AG04449 (cell line): ENCODE measurements at regions not wholly inside any gene's neighbourhood (a gene's known extent, or its start where the extent isn't known, plus 50 kb on each side); places are given as distances from the start of the nearest gene placed in this dataset.

Experiments
- CTCF ChIA-PET: fragments of 350-600 bp; formaldehyde crosslinking; extraction: SDS; loops from one replicate; lab custom pipeline; 2021; ENCODE audit warnings: antibody characterized with exemption; lab: Yijun Ruan, JAX
- POLR2A ChIA-PET: fragments of 400-600, 350-600 bp; formaldehyde crosslinking; extraction: SDS; loops from one replicate; lab custom pipeline; 2020; ENCODE audit warnings: antibody characterized with exemption, inconsistent platforms; lab: Yijun Ruan, JAX
- DNase-seq: peaks from one replicate; pipeline ENCODE4 v3.0.0-alpha.2; 2010; ENCODE audit warnings: low read depth, low spot score
- H3K4me3 ChIP-seq: 2 replicates; pipeline ENCODE4 v1.5.1; 2011; ENCODE audit warnings: low read depth, mild to moderate bottlenecking, control low read depth, low read length
- CTCF ChIP-seq: IDR thresholded peaks from one replicate; pipeline ENCODE4 v1.5.1; 2011; ENCODE audit warnings: mild to moderate bottlenecking, moderate library complexity, low read length, control low read depth, inconsistent platforms; ENCODE audit not compliant: insufficient read depth; ENCODE audit errors: missing control alignments

DNA sequence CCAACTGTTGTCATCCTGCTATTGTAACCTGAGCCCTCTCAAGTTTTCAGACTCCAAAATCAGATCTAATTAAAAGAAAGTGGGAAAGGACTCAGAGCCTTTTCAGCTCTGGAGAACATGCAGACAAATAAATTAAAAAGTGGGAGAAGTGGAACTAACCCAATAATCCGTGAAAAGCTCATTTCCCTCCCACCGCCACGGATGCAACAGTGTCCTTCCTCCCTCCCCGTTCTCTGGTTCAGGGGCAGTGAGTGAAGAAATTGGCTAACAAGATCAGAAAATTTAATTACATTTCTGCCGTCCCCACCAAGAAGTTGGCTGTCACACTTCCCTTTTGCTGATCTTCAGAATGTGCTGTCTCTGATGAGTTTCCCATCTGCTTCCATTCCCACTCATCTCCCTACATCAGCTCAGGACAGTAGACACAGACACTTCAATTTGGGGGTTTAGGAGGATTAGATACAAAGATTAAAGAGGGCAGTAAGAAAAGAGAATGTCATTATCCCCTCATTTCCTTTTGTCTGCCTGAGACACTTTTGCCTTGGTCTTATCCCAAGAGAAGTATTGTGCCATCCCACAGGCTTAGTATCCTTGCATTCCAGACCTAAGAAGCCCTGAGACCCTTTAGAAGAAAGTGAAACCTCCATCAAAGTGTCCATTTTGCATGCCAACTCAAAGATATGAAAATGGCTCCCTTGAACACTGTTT, 335.7 kb upstream of the PPP2R3A start:
- ChIA-PET POLR2A (no interaction called here), CTCF (no interaction called here)
- no peak for TF ChIP-seq CTCF
- DNase-seq: no peak
- no peak overlapping the region for H3K4me3 ChIP-seq

DNA sequence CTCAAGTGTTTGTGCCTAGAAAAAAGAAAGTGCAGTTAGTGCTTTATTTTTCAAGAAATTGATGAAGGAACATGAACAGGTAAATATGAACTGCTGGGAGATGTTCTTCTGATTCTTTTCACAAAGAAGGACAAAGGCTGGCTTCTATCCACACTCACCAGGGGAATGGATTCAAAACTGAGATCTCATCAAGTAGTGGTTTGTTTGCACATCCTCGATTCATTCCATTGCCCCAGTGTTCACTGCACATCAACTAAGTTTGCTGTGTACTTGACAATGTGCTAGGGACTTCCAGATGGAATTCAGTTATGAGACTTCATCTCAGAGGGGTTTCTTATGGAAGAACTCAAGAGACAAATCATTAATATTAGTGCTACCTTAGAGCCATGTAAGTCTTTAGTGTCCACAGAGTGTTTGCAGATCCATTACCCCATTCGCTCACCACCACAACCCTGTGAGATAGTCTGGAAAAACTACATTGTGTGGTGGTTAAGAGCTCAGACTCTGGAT, 332.9 kb upstream of the PPP2R3A start:
- no peak for TF ChIP-seq CTCF
- no peak overlapping the region for H3K4me3 ChIP-seq
- POLR2A ChIA-PET: no interaction called here
- DNase-seq: no peak
- CTCF ChIA-PET: no interaction called here

DNA sequence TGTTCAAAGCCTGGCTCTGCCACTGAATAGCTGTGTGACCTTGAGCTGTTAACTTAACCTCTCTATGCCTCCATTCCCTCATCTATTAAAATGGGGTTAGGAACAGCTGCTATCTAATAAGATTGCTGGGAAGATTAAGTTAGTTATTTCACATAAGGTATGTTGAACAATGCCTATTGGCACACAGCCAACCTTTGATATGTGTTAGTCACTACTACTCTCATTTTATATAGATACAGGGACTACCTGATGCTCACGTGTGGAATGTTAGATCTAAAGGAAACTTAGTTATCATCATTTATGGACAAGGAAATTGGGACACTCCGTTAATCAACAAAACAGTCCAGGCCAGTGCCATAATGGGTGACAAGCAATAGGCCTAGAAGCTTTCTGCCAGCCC, 332.4 kb upstream of the PPP2R3A start:
- H3K4me3 ChIP-seq: no peak overlapping the region
- no peak for DNase-seq
- CTCF ChIA-PET: no interaction called here
- POLR2A ChIA-PET: no interaction called here
- TF ChIP-seq CTCF: no peak

- H3K4me3 ChIP-seq: no peak overlapping the region
- TF ChIP-seq CTCF: no peak
- POLR2A ChIA-PET: no interaction called here
- CTCF ChIA-PET: no interaction called here
- no peak for DNase-seq
Measured at GRCh38 chr3:135636596-135636995, 328.9 kb upstream of the PPP2R3A start.

- CTCF ChIA-PET: no interaction called here
Measured at GRCh38 chr3:135637013-135637412, 328.5 kb upstream of the PPP2R3A start.

GRCh38 chr3:135641761-135642160, 323.8 kb upstream of the PPP2R3A start:
- CTCF ChIA-PET: no interaction called here
- POLR2A ChIA-PET: no interaction called here
- H3K4me3 ChIP-seq: no peak overlapping the region
- DNase-seq: no peak
- no peak for TF ChIP-seq CTCF

More at GRCh38 chr3:135637013-135637412, 328.5 kb upstream of the PPP2R3A start:
- DNase-seq: no peak
- POLR2A ChIA-PET: no interaction called here
- no peak overlapping the region for H3K4me3 ChIP-seq
- TF ChIP-seq CTCF: no peak
